ENCODE measurements at regions not wholly inside any gene's neighbourhood (a gene's known extent, or its start where the extent isn't known, plus 50 kb on each side); places are given as distances from the start of the nearest gene placed in this dataset.

DNA sequence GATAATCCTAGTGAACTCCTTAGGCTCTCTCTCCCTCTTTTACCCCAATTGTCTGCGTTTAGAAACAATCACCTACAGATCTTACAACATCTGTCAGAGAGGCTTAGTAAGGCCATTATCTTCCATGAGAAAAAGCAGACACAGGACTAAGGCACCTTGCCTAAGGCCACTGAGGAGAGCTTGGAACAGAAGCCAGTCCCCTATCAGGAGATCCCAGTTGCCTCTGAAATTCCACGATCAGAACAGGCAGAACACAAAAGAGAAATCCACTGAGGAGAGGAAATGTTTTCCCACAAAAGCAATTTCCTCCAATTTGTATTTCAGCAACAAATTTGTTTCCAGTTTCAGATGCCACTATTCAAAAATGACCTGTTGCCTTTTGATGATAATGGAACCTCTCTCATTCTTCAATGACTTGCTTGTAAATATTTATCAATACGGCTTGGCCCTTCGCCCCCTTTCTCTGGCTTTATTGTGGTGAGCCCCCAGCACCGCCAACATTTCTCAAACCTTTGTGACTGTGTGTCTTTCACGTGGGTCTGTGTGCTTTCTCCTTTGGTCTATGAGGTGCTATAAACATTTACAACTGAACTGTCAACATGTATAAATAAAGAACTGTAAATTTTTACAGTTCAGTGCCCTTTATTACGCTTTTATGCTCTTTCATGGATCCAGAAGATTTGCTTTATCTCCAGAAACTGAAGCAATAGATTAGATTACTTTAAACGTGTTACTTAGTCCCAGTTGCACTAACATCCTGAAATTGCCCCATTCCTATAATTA lies 187.8 kb upstream of the PHACTR1 start:
- POLR2A ChIA-PET (ENCODE audit: partially characterized antibody) = no interaction called here
- WGBS, 2 experiments (ENCODE audit: extremely low coverage in 1 of 2, insufficient coverage in 1 of 2, insufficient read length in 1 of 2, insufficient replicate concordance in 2 of 2, low coverage in 1 of 2, low lambda C conversion rate in 2 of 2, missing lambda C conversion rate in 1 of 2) = 86% methylated on average over 8 of the region's 8 CpGs; no CpG with 5 or more reads in 1 of the 2 experiments

More for the DNA sequence above, 187.8 kb upstream of the PHACTR1 start:
- H4K8ac ChIP-seq (ENCODE audit: extremely low read depth, insufficient read depth, low read length) = no peak overlapping the region
- DNase-seq (ENCODE audit: low read depth in 1 of 2, low spot score in 2 of 2) = no peak
- H2AK5ac ChIP-seq (ENCODE audit: low read depth, low read length) = no peak overlapping the region
- no peaks in the 10 kb centered on the region for H3K36me3 ChIP-seq (ENCODE audit: control insufficient read depth in 2 of 4, insufficient read depth in 4 of 4, low read length in 3 of 4)
- H2BK120ac ChIP-seq (replicated peaks; ENCODE audit: low read depth, low read length) = no peak overlapping the region
- CTCF ChIA-PET (ENCODE audit: partially characterized antibody) = interaction anchor here (1.0 kb wide), 1 partner anchor 239 kb away, joined by 3 read pairs; no protein-coding TSS in a partner anchor
- H4K5ac ChIP-seq (ENCODE audit: insufficient read length, low read depth, low read length) = no peak overlapping the region
- H2BK12ac ChIP-seq (ENCODE audit: low read depth, low read length) = no peak overlapping the region
- no peaks in the 10 kb centered on the region for H3K79me2 ChIP-seq (ENCODE audit: control insufficient read depth in 1 of 2, insufficient read depth in 2 of 2, low read length in 2 of 2)
- FAIRE-seq = no peak
- no peak overlapping the region for H3K56ac ChIP-seq (replicated peaks; ENCODE audit: insufficient read length, low read depth, low read length)
- no peak overlapping the region for H3K18ac ChIP-seq (ENCODE audit: extremely low read depth, low read length)
- H3K9me3 ChIP-seq (ENCODE audit: insufficient read depth in 2 of 2, low read depth in 1 of 2, low read length in 1 of 2) = no peaks in the 10 kb centered on the region
- H4K91ac ChIP-seq (replicated peaks; ENCODE audit: insufficient read length, low read length) = no peak overlapping the region
- H2BK15ac ChIP-seq (ENCODE audit: low read length) = no peak overlapping the region
- H2BK5ac ChIP-seq (ENCODE audit: low read depth, low read length) = no peak overlapping the region
- H3K23me2 ChIP-seq (ENCODE audit: low read depth, low read length) = no peaks in the 10 kb centered on the region; the same call in 1 of the 2 replicates
- no peaks in the 10 kb centered on the region for H3K79me1 ChIP-seq (ENCODE audit: low read depth, low read length)
- H2AFZ ChIP-seq (ENCODE audit: low read length) = no peak overlapping the region
- peaks cover 0 to 2% (median 0%) of the 10 kb centered on the region in 4 experiments; a peak in 1 of 7 replicates for H3K4me1 ChIP-seq (replicated peaks in 1 of 4; ENCODE audit: control insufficient read depth in 3 of 4, insufficient read depth in 4 of 4, low read length in 3 of 4)
- H3K27ac ChIP-seq (ENCODE audit: low read depth, low read length) = no peak overlapping the region
- no peak overlapping the region for H3K9ac ChIP-seq (replicated peaks in 1 of 4; ENCODE audit: extremely low read depth in 1 of 4, low read depth in 3 of 4, low read length in 3 of 4)
- no peaks in the 10 kb centered on the region for H3K27me3 ChIP-seq (replicated peaks in 1 of 4; ENCODE audit: control insufficient read depth in 3 of 4, extremely low read depth in 1 of 4, insufficient read depth in 3 of 4, low read length in 3 of 4)
- no peaks in the 10 kb centered on the region for H4K20me1 ChIP-seq (replicated peaks in 1 of 2; ENCODE audit: control insufficient read depth in 1 of 2, insufficient read depth in 2 of 2, low read length in 2 of 2)
- H3K4ac ChIP-seq (replicated peaks; ENCODE audit: insufficient read length, low read depth, low read length) = no peak overlapping the region
- H3K4me2 ChIP-seq (ENCODE audit: insufficient read depth in 1 of 2, low read depth in 2 of 2, low read length in 2 of 2) = no peak overlapping the region
- H3K23ac ChIP-seq (ENCODE audit: insufficient read length) = no peak overlapping the region
- H2BK20ac ChIP-seq (ENCODE audit: low read length) = no peak overlapping the region
- no peak for TF ChIP-seq RXRA (IDR thresholded peaks at IDR 0.05; ENCODE audit: insufficient read depth, low read depth, low read length)
- no peak for TF ChIP-seq SUZ12 (IDR thresholded peaks at IDR 0.05; ENCODE audit: low read length)
- TF ChIP-seq ASH2L (IDR thresholded peaks at IDR 0.05; ENCODE audit: low read length) = no peak
- TF ChIP-seq POLR2AphosphoS5 (IDR thresholded peaks at IDR 0.05; ENCODE audit: low read depth, low read length) = no peak
- no peak overlapping the region for H3K14ac ChIP-seq (ENCODE audit: insufficient read length)
- H3K4me3 ChIP-seq (ENCODE audit: extremely low read depth in 1 of 4, insufficient read depth in 2 of 4, low read depth in 3 of 4, low read length in 4 of 4) = no peak overlapping the region

Data from H1 (cell line).